ENCODE measurements at regions not wholly inside any gene's neighbourhood (a gene's known extent, or its start where the extent isn't known, plus 50 kb on each side); places are given as distances from the start of the nearest gene placed in this dataset.

DNA sequence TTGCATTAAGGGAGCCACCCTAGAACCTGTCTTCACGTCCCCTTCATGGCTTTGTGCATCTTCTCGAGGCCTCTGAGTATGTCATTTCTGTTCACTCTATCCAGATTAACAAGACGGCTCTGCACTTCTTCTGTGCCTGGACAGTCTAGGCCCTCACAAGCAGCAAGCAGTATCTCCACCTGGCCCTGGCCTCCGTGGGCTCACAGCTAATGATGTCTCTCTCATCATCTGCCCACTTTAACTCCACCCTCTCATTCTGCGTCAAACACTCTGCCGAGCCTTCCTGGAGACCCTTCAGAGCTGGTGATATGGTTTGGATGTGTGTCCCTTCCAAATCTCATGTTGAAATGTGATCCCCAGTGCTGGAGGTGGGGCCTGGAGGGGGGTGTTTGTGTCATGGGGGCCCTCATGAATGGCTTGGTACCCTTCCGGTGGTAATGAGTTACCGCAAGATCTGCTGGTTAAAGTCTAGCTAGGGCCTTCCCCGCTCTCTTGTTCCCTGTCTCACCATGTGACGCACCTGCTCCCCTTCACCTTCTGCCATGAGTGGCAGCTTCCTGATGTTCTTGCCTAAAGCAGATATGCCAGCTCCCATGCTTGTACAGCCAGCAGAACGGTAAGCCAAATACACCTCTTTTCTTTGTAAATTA is 132.5 kb upstream of the ID2 start:
- CTCF ChIA-PET: no interaction called here
- Histone ChIP-seq H3K9me3 (ENCODE audit: control insufficient read depth, insufficient read depth, low read depth, low read length) (no peaks in the 10 kb centered on the region), H3K36me3 (ENCODE audit: control insufficient read depth in 2 of 2, insufficient read depth in 1 of 2, low read length in 2 of 2) (no peaks in the 10 kb centered on the region), H3K4me1 (ENCODE audit: control insufficient read depth, insufficient read depth, low read length) (no peaks in the 10 kb centered on the region), H3K4me3 (ENCODE audit: low read depth, low read length) (no peak overlapping the region), H3K27ac (ENCODE audit: extremely low read depth, low read depth, low read length) (no peak overlapping the region)
- POLR2A ChIA-PET: interaction anchor here (1.5 kb wide), 1 partner anchor 132 kb away, joined by 3 read pairs; the partner anchor contains the start of gene ID2
- TF ChIP-seq ZNF626 (tag by site-specific recombination; IDR thresholded peaks at IDR 0.05): no peak
- TF ChIP-seq ZNF138 (tag by site-specific recombination; IDR thresholded peaks at IDR 0.05; ENCODE audit: borderline replicate concordance): no peak
- TF ChIP-seq, protein P1, sequence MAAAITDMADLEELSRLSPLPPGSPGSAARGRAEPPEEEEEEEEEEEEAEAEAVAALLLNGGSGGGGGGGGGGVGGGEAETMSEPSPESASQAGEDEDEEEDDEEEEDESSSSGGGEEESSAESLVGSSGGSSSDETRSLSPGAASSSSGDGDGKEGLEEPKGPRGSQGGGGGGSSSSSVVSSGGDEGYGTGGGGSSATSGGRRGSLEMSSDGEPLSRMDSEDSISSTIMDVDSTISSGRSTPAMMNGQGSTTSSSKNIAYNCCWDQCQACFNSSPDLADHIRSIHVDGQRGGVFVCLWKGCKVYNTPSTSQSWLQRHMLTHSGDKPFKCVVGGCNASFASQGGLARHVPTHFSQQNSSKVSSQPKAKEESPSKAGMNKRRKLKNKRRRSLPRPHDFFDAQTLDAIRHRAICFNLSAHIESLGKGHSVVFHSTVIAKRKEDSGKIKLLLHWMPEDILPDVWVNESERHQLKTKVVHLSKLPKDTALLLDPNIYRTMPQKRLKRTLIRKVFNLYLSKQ (tag by site-specific recombination; IDR thresholded peaks at IDR 0.05; ENCODE audit: borderline replicate concordance): no peak
- no peak for TF ChIP-seq ZNF23 (tag by site-specific recombination; IDR thresholded peaks at IDR 0.05; ENCODE audit: borderline replicate concordance)
- no peak for TF ChIP-seq ZNF521 (tag by site-specific recombination; IDR thresholded peaks at IDR 0.05)
- TF ChIP-seq ZNF274 (IDR thresholded peaks at IDR 0.05; ENCODE audit: low read length): no peak
- TF ChIP-seq ZNF274 (tag by site-specific recombination; IDR thresholded peaks at IDR 0.05; ENCODE audit: borderline replicate concordance): no peak
- no peak for TF ChIP-seq ZNF677 (tag by site-specific recombination; IDR thresholded peaks at IDR 0.05)
- no peak for TF ChIP-seq ZSCAN16 (tag by site-specific recombination; IDR thresholded peaks at IDR 0.05)
- TF ChIP-seq, protein P2, sequence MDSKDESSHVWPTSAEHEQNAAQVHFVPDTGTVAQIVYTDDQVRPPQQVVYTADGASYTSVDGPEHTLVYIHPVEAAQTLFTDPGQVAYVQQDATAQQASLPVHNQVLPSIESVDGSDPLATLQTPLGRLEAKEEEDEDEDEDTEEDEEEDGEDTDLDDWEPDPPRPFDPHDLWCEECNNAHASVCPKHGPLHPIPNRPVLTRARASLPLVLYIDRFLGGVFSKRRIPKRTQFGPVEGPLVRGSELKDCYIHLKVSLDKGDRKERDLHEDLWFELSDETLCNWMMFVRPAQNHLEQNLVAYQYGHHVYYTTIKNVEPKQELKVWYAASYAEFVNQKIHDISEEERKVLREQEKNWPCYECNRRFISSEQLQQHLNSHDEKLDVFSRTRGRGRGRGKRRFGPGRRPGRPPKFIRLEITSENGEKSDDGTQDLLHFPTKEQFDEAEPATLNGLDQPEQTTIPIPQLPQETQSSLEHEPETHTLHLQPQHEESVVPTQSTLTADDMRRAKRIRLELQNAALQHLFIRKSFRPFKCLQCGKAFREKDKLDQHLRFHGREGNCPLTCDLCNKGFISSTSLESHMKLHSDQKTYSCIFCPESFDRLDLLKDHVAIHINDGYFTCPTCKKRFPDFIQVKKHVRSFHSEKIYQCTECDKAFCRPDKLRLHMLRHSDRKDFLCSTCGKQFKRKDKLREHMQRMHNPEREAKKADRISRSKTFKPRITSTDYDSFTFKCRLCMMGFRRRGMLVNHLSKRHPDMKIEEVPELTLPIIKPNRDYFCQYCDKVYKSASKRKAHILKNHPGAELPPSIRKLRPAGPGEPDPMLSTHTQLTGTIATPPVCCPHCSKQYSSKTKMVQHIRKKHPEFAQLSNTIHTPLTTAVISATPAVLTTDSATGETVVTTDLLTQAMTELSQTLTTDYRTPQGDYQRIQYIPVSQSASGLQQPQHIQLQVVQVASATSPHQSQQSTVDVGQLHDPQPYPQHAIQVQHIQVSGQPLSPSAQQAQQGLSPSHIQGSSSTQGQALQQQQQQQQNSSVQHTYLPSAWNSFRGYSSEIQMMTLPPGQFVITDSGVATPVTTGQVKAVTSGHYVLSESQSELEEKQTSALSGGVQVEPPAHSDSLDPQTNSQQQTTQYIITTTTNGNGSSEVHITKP (tag by site-specific recombination; IDR thresholded peaks at IDR 0.05): no peak
- TF ChIP-seq ZNF112 (tag by site-specific recombination; IDR thresholded peaks at IDR 0.05): no peak
- TF ChIP-seq ZNF623 (tag by site-specific recombination; IDR thresholded peaks at IDR 0.05): no peak
- TF ChIP-seq ZNF585B (tag by site-specific recombination; IDR thresholded peaks at IDR 0.05): no peak
- no peak for TF ChIP-seq ZNF114 (tag by site-specific recombination; IDR thresholded peaks at IDR 0.05)
- TF ChIP-seq KLF9 (tag by site-specific recombination; IDR thresholded peaks at IDR 0.05; ENCODE audit: low read depth): no peak
- TF ChIP-seq MEIS1 (CRISPR knock-in tag; IDR thresholded peaks at IDR 0.05; ENCODE audit: borderline replicate concordance): no peak
- TF ChIP-seq, protein P3, sequence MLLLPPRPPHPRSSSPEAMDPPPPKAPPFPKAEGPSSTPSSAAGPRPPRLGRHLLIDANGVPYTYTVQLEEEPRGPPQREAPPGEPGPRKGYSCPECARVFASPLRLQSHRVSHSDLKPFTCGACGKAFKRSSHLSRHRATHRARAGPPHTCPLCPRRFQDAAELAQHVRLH (tag by site-specific recombination; IDR thresholded peaks at IDR 0.05): no peak
- TF ChIP-seq ZNF600 (tag by site-specific recombination; IDR thresholded peaks at IDR 0.05): no peak
- TF ChIP-seq, protein P4, sequence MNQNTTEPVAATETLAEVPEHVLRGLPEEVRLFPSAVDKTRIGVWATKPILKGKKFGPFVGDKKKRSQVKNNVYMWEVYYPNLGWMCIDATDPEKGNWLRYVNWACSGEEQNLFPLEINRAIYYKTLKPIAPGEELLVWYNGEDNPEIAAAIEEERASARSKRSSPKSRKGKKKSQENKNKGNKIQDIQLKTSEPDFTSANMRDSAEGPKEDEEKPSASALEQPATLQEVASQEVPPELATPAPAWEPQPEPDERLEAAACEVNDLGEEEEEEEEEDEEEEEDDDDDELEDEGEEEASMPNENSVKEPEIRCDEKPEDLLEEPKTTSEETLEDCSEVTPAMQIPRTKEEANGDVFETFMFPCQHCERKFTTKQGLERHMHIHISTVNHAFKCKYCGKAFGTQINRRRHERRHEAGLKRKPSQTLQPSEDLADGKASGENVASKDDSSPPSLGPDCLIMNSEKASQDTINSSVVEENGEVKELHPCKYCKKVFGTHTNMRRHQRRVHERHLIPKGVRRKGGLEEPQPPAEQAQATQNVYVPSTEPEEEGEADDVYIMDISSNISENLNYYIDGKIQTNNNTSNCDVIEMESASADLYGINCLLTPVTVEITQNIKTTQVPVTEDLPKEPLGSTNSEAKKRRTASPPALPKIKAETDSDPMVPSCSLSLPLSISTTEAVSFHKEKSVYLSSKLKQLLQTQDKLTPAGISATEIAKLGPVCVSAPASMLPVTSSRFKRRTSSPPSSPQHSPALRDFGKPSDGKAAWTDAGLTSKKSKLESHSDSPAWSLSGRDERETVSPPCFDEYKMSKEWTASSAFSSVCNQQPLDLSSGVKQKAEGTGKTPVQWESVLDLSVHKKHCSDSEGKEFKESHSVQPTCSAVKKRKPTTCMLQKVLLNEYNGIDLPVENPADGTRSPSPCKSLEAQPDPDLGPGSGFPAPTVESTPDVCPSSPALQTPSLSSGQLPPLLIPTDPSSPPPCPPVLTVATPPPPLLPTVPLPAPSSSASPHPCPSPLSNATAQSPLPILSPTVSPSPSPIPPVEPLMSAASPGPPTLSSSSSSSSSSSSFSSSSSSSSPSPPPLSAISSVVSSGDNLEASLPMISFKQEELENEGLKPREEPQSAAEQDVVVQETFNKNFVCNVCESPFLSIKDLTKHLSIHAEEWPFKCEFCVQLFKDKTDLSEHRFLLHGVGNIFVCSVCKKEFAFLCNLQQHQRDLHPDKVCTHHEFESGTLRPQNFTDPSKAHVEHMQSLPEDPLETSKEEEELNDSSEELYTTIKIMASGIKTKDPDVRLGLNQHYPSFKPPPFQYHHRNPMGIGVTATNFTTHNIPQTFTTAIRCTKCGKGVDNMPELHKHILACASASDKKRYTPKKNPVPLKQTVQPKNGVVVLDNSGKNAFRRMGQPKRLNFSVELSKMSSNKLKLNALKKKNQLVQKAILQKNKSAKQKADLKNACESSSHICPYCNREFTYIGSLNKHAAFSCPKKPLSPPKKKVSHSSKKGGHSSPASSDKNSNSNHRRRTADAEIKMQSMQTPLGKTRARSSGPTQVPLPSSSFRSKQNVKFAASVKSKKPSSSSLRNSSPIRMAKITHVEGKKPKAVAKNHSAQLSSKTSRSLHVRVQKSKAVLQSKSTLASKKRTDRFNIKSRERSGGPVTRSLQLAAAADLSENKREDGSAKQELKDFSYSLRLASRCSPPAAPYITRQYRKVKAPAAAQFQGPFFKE (tag by site-specific recombination; IDR thresholded peaks at IDR 0.05; ENCODE audit: borderline replicate concordance): no peak
- TF ChIP-seq, protein P5, sequence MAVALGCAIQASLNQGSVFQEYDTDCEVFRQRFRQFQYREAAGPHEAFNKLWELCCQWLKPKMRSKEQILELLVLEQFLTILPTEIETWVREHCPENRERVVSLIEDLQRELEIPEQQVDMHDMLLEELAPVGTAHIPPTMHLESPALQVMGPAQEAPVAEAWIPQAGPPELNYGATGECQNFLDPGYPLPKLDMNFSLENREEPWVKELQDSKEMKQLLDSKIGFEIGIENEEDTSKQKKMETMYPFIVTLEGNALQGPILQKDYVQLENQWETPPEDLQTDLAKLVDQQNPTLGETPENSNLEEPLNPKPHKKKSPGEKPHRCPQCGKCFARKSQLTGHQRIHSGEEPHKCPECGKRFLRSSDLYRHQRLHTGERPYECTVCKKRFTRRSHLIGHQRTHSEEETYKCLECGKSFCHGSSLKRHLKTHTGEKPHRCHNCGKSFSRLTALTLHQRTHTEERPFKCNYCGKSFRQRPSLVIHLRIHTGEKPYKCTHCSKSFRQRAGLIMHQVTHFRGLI (tag by site-specific recombination; IDR thresholded peaks at IDR 0.05): no peak
- no peak for TF ChIP-seq YY1 (tag by site-specific recombination; IDR thresholded peaks at IDR 0.05)
